Kidney (tissue), 13 donors: ENCODE measurements at regions not wholly inside any gene's neighbourhood (a gene's known extent, or its start where the extent isn't known, plus 50 kb on each side); places are given as distances from the start of the nearest gene placed in this dataset.

Experiments
- DNase-seq, 5 donors: peaks; one replicate each; pipeline ENCODE4 v3.0.0-alpha.2; 2013 to 2020
- FAIRE-seq: peaks from 2 replicates; lab custom pipeline; 2012; peaks lifted over from hg19 to GRCh38; lab: Jason Lieb, UNC
- H3K27ac ChIP-seq, 2 donors: one replicate each; pipeline ENCODE4 v1.7.0; 2013; ENCODE audit warnings: low read depth in 2 of 2, low read length in 2 of 2, inconsistent platforms in 1 of 2
- H3K27me3 ChIP-seq: one replicate; pipeline ENCODE4 v1.7.1; 2013; ENCODE audit warnings: low read length, inconsistent platforms; ENCODE audit not compliant: control insufficient read depth, insufficient read depth
- H3K36me3 ChIP-seq, 3 donors: one replicate each; pipeline versions ENCODE4 v1.7.0 to v1.7.1; 2013; ENCODE audit warnings: low read length in 3 of 3, control low read depth in 1 of 3, inconsistent platforms in 1 of 3; ENCODE audit not compliant: insufficient read depth in 3 of 3, control insufficient read depth in 2 of 3
- H3K4me1 ChIP-seq, 3 donors: one replicate each; pipeline versions ENCODE4 v1.7.0 to v1.7.1; 2013; ENCODE audit warnings: low read length in 3 of 3, inconsistent platforms in 1 of 3, low read depth in 1 of 3; ENCODE audit not compliant: control insufficient read depth in 2 of 3, insufficient read depth in 2 of 3
- H3K4me3 ChIP-seq, 3 donors: one replicate each; pipeline versions ENCODE4 v1.7.0 to v1.8.1; 2013; ENCODE audit warnings: low read length in 3 of 3, control low read depth in 1 of 3, inconsistent platforms in 1 of 3
- H3K9ac ChIP-seq, 3 donors: one replicate each; pipeline versions ENCODE4 v1.7.0 to v1.7.1; 2013; ENCODE audit warnings: low read length in 3 of 3, control low read depth in 1 of 3, inconsistent platforms in 1 of 3
- H3K9me3 ChIP-seq, 3 donors: one replicate each; pipeline versions ENCODE4 v1.7.0 to v1.7.1; 2013; ENCODE audit warnings: low read length in 3 of 3, control low read depth in 1 of 3, inconsistent platforms in 1 of 3; ENCODE audit not compliant: control insufficient read depth in 2 of 3, insufficient read depth in 1 of 3
- CTCF ChIP-seq: IDR thresholded peaks from 3 replicates; pipeline ENCODE4 v1.5.1; 2012; ENCODE audit warnings: mild to moderate bottlenecking, moderate library complexity, borderline replicate concordance; ENCODE audit not compliant: insufficient read depth; ENCODE audit errors: extremely low read depth
- intact Hi-C: fragments of 100-400 bp; cut with DNase I; formaldehyde crosslinking; loops from one replicate; pipeline ENCODE4 v1.11.1; 2022
- donor health status: control.
- donor health status: control.
- donor health status: control.
- donor health status: control.
- donor health status: control.
- donor health status: DM: yes; HTN: yes; CAD: no.
- donor health status: Normal renal cell carcinoma (clear cell type).

- H3K4me3 ChIP-seq = no peak overlapping the region
- H3K27ac ChIP-seq = no peak overlapping the region
- H3K36me3 ChIP-seq = peaks cover 0 to 3% (median 0%) of the 10 kb centered on the region in 3 donors
- TF ChIP-seq CTCF = no peak
- H3K27me3 ChIP-seq = no peaks in the 10 kb centered on the region
- H3K9me3 ChIP-seq = peaks cover 0 to 4% (median 0%) of the 10 kb centered on the region in 3 donors
- intact Hi-C loops = no loop called here
- FAIRE-seq (no peak), DNase-seq (peak in 4 of 5 donors; percentile 33 to 56 (median 52))
- H3K9ac ChIP-seq = no peak overlapping the region
- no peaks in the 10 kb centered on the region for H3K4me1 ChIP-seq
Observed at GRCh38 chr22:47623763-47624148, 861.3 kb downstream of the TBC1D22A start.

- H3K9me3 ChIP-seq = no peaks in the 10 kb centered on the region
- H3K9ac ChIP-seq = no peak overlapping the region
- H3K27ac ChIP-seq = no peak overlapping the region
- H3K4me3 ChIP-seq = no peak overlapping the region
- no peaks in the 10 kb centered on the region for H3K4me1 ChIP-seq
- TF ChIP-seq CTCF = no peak
- H3K36me3 ChIP-seq = no peaks in the 10 kb centered on the region
- H3K27me3 ChIP-seq = no peaks in the 10 kb centered on the region
- intact Hi-C loops = no loop called here
- DNase-seq (peak in 1 of 5 donors; percentile 6), FAIRE-seq (no peak)
Observed at GRCh38 chr22:47623066-47623762, 860.8 kb downstream of the TBC1D22A start.

GRCh38 chr22:47622541-47622940 lies 860.1 kb downstream of the TBC1D22A start:
- intact Hi-C loops = no loop called here
- no peaks in the 10 kb centered on the region for H3K27me3 ChIP-seq
- no peak for FAIRE-seq

More at GRCh38 chr22:47622541-47622940, 860.1 kb downstream of the TBC1D22A start:
- H3K4me1 ChIP-seq = no peaks in the 10 kb centered on the region
- H3K27ac ChIP-seq = no peak overlapping the region
- no peak overlapping the region for H3K9ac ChIP-seq
- H3K9me3 ChIP-seq = no peaks in the 10 kb centered on the region
- peak in 1 of 5 donors; percentile 19 for DNase-seq
- H3K36me3 ChIP-seq = no peaks in the 10 kb centered on the region
- no peak for TF ChIP-seq CTCF
- no peak overlapping the region for H3K4me3 ChIP-seq
